ENCODE measurements at regions not wholly inside any gene's neighbourhood (a gene's known extent, or its start where the extent isn't known, plus 50 kb on each side); places are given as distances from the start of the nearest gene placed in this dataset.

DNA sequence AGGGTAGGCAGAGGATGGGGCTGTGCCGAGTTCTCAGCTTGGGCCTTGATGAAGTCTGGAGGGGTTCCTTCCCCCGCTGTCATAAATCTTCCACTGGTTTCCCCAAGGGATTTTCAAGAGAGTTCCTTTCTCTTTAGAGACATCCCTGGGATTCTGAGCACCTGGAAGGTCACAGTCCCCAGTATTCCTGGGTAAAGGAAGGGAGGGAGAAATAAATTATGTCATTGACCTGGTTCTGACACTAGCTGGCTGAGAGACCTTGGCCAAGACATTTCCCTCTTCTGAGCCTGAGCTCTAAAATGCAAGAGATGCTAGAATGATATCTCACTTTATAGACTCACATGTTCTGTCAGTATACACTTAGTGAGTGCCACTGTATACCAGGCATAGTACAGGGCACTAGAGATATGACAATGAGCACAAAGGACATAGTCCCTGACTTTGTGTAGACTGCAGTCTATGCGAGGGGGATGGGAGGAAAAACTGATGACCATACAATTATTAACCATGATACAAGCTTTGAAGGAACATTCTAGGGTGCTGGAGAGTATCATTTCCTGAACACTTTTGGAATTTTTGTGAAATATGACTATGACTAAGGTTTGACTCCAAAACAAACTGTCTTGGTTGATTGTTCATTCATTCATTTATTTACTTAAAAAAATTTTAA, 165.8 kb upstream of the JUN start:
- TF ChIP-seq POLR2A (IDR thresholded peaks at IDR 0.05): no peak
- TF ChIP-seq, protein P1, sequence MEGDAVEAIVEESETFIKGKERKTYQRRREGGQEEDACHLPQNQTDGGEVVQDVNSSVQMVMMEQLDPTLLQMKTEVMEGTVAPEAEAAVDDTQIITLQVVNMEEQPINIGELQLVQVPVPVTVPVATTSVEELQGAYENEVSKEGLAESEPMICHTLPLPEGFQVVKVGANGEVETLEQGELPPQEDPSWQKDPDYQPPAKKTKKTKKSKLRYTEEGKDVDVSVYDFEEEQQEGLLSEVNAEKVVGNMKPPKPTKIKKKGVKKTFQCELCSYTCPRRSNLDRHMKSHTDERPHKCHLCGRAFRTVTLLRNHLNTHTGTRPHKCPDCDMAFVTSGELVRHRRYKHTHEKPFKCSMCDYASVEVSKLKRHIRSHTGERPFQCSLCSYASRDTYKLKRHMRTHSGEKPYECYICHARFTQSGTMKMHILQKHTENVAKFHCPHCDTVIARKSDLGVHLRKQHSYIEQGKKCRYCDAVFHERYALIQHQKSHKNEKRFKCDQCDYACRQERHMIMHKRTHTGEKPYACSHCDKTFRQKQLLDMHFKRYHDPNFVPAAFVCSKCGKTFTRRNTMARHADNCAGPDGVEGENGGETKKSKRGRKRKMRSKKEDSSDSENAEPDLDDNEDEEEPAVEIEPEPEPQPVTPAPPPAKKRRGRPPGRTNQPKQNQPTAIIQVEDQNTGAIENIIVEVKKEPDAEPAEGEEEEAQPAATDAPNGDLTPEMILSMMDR (IDR thresholded peaks at IDR 0.05 in 8 of 11, conservative IDR thresholded peaks at IDR 0.05 in 3 of 11): no peak

All from spleen (tissue), 7 donors.